GM18505 (cell line): ENCODE measurements at regions not wholly inside any gene's neighbourhood (a gene's known extent, or its start where the extent isn't known, plus 50 kb on each side); places are given as distances from the start of the nearest gene placed in this dataset.

Source experiments
- ATAC-seq: cut with Tn5 transposase; IDR thresholded peaks from one replicate; pipeline ENCODE4 v1.9.1; 2021; ENCODE audit not compliant: unreplicated experiment
- POLR2A ChIP-seq: IDR thresholded peaks from 4 replicates; pipeline ENCODE4 v1.6.1; 2011; ENCODE audit warnings: borderline replicate concordance; ENCODE audit not compliant: insufficient read depth, insufficient read length; ENCODE audit errors: extremely low read depth

DNA sequence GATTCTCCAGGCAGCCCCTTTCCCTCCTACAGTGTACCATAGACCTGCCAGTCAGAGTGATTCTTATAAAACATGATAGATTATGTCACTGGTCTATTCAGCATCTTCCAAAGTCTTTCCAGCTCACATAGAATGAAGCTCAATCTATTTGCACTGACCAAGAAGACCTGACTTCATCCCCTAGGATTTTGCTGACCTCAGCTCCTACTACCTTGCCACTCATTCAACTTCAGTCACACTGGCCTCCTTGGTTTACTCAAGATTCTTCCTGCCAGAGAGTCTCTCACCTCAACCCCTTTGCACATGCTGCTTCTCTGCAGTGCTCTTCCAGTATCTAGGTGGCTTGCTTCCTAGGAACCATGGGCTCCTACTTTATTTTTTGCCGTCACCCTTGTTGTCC lies 392.9 kb downstream of the PID1 start:
- no peak for ATAC-seq
- no peak for TF ChIP-seq POLR2A

DNA sequence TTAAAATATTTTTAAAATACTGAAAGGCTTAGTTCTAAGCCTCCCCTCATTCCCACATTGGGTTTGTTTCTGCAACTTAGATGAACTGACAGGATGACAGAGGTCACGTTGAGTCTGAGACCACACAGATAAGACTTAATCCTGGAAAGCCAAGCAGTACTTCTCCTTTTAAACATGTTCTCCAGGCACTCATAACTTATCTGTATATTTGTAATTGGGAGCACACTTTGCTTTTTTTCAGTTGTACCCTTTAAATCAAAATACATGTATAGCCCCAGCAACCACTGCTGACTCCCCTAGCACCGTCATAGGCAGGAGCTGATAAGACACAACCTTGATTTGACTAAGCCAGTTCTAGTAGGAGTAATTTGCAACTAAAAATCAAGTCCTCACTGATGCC lies 394.8 kb downstream of the PID1 start:
- TF ChIP-seq POLR2A = no peak
- ATAC-seq = no peak

DNA sequence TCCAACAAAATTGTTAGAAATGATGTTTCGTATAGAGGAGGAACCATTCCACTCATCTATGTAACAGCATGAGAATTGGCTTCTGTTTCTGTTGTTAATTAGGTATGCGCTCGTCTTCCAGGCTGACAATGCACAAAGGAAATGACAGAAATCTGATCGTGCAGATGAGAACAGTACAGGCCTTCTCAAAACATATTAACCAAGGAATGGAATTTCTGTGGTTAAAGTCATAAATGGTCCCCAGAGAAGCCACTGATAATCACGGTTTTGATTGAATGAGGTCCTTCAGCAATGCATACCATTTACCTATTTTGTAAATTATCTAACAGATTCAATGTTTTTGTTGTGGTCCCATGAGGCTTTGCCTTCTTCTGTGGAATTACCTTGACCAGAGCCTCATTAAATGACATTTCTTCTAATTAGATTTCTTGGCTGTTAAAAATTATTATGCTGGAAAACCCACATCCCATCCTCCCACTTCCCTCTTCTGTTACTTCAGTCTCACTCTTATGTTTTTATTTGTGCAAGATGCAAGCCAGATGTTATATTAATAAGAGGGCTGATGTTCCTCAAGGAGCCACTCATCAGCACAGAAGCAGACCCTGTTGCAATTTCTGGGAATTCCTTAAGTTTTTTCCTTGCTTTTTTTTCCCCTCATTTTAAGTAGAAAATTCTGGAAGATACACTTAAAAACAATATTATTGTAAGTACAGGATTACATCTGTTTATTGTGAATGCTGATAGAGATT lies 395.8 kb downstream of the PID1 start:
- no peak for TF ChIP-seq POLR2A
- no peak for ATAC-seq

DNA sequence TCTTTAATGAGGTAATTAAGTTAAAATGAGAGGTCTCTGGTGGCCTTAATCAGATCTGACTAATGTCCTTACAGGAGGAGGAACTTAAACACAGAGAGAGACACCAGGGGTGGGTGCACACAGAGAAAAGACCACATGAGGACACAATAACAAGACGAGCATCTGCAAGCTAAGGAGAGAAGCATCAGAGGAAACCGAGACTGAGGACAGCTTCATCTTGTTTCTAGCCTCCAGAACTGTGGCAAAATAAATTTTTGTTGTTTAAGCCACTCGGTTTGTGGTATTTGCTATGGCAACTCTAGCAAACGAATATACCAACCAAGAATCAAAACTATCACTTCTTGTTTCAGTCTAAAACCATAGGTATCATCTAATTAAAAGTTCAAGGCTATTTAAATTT lies 400.1 kb downstream of the PID1 start:
- no peak for TF ChIP-seq POLR2A
- no peak for ATAC-seq

DNA sequence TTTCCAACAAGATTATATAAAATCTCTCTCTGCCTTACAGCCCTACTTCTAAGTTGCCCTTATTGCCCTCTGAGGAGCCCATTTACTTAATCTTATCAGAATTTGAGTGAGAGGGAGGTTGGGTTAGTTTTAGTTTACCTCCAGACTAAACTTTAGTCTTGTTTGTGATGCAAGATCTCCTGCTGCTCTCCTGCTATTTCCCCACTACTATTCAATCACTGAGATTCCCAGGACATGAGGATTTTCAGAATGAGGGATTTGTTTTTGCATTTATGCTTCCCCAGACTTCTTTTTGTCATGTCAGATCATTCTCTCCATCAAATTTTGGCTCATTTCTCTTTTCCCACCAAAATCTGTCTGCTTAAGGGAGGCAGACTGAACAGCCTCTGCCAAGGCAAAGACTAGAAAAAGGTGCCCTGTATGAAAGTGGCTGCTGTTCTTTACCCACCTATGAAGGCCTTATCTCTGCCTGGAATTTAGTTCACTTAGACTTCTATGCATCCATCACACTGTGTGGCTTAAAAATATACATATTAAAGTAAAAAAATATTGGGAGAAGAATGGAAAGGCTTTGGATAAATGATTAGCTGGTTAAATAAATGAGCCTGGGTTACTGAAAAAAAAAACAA lies 401.3 kb downstream of the PID1 start:
- no peak for ATAC-seq
- TF ChIP-seq POLR2A = no peak

DNA sequence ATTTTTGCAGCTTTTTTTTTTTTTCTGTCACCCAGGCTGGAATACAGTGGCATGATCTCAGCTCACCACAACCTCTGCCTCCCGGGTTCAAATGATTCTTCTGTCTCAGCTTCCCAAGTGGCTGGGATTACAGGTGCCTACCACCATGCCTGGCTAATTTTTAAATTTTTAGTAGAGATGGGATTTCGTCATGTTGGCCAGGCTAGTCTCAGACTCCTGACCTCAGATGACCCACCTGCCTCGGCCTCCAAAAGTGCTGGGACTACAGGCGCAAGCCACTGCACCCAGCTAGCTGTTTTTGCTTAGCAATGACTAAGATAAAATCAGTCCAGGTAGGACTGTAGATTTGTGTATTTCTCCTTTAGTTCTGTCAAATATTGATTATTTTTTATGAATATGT lies 403.7 kb downstream of the PID1 start:
- no peak for TF ChIP-seq POLR2A
- no peak for ATAC-seq

DNA sequence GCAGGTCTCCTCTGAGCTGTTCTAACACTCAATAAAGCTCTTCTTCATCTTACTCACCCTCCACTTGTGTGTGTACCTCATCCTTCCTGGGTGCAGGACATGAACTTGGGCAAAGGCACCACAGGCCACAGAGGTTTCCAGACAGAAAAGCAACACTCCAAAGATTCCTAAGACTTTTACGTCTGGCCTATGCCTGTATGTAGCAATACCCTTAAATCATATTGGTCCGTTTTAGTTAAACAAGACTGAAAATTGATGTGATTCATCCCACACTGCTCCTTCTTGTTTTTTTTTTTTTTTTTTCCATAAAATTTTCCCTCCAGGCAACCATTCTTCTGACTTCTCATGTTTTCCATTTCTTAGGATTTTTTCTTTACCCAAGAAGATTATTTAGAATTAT lies 404.3 kb downstream of the PID1 start:
- no peak for ATAC-seq
- TF ChIP-seq POLR2A = no peak

- TF ChIP-seq POLR2A = no peak
- no peak for ATAC-seq
These were observed 405.0 kb downstream of the PID1 start for GRCh38 chr2:228866044-228866443.

DNA sequence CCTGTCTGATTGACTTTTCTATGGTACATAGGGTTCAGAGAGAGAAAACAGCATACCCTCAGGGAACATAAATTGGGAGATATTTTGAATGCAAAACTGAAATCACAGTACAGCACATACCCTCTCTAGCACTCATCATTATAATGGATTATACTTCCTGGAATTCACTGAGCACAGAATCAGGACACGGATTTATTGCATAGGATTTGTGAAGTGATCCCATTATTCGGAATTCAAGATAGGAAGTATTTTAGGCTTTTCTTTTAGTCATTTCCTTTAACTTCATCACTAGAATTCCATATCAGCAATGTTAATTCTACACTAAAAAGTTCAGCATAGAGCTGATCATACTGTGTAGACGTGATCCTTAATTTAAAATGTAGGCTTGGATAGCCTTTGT lies 407.0 kb downstream of the PID1 start:
- ATAC-seq = no peak
- no peak for TF ChIP-seq POLR2A

DNA sequence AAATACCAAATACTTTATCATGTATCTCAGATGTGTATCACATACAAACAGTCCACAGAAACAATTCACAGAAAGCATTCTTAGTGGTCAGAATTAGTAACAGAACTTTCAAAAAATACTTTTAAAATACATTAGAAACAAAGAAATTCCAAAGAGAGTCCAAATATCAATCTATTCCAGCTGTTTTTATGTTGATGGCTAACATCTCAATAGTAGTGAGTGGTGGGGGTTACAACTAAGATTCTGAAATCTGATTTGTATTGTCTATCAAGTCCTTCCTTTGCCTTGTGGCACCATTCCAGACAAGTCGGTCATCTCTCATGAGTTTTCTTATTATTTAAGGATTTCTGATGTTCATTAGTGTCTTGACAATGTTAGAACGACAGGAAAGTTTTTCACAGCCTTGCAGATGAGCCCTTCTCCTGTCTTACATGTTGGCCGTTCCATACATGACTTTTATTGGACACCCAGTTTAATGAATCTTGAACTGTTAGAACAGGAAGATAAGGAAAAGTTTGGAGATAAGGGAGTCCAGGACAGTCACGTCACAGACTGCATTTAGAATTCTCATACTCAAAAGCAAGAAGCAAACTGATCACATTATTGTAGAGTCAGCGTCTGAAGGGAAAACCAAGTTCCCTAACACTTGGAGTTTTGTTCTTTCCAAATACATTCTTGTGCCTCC lies 410.3 kb downstream of the PID1 start:
- no peak for ATAC-seq
- TF ChIP-seq POLR2A = no peak

- no peak for TF ChIP-seq POLR2A
- ATAC-seq = no peak
These were observed 417.9 kb downstream of the PID1 start for GRCh38 chr2:228853151-228853550.

GRCh38 chr2:228848638-228849037 lies 422.4 kb downstream of the PID1 start:
- no peak for ATAC-seq
- TF ChIP-seq POLR2A = no peak

DNA sequence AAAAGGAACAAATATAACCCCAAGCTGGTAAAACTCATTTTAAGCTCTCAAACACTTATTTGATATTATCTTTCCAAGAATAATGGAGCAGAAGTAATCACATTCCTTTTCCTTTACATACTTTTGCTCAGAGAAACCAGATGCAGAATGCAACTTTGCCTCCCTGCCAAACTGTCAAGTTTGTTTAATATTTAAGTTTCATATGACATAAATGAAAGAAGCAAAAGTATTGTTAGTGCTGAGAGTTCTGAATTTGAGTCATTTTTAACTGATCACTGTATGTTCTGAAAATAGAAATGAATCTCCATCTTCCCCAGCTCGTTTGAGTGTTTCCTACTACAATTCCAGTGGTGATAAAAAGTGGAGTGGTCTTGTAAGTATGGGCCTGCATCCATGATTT lies 423.4 kb downstream of the PID1 start:
- TF ChIP-seq POLR2A = no peak
- no peak for ATAC-seq

DNA sequence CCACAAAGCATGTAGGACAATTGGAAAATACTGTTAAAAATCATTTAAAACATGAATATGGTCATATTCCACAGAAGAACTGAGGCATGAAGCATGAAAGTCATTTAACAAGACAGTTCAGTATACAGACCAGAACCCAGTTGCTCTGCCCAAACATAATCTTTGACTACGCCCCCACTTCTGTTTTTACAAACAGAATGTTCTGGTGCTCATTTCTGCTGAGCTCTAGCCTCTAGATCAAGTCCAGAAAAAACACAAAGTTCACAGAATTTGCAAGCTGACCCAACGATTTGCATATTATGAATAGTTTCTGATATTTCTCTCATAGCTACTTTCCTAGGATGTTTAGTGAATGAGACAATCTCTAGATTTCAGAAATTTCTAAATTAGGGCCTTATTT lies 424.9 kb downstream of the PID1 start:
- no peak for ATAC-seq
- TF ChIP-seq POLR2A = no peak

DNA sequence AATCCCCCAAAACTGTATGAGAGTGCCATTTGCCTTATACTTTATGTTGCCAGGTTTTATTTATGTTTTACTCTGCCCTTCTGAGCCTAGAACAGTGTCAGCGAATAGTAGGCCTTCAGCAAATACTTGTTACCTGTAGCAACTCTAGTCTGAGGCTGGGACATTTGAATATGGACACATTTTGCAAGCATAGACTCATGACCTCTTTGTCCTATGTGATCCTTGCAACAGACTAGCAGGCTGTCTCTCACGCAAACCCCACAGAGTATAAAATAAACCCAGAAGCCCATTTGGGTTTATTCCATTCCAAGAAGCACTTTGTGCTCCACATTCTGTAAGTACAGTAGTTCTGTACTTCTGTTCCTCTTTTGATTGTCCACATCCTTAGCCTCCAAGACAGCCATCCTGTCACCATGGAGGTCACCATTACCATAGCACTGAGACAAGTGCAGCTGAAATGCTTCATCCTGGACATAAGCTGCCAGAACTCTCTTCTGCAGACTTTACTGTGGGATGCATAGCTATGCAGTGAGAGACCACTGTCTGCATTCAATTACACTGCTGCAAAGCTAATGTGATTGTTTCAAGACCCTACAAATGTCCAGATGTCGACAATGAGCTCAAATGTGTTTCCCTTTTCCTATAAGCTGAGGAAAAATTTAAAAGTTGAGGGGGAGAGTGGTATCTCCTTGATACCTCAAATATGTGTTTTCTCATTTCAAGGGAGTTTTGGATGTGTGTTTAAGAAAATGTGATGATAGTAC lies 425.7 kb downstream of the PID1 start:
- ATAC-seq = no peak

More for the DNA sequence above, 425.7 kb downstream of the PID1 start:
- TF ChIP-seq POLR2A = no peak
